GM18873 (cell line): ENCODE measurements at regions not wholly inside any gene's neighbourhood (a gene's known extent, or its start where the extent isn't known, plus 50 kb on each side); places are given as distances from the start of the nearest gene placed in this dataset.
"Not testable (repeated sequence)": the region's sequence is repeated elsewhere in the genome, so short reads cannot be mapped to it uniquely, and the experiment has no call there.

ENCODE experiments used
- ATAC-seq: cut with Tn5 transposase; IDR thresholded peaks from one replicate; pipeline ENCODE4 v1.9.1; 2021; ENCODE audit warnings: mild to moderate bottlenecking, moderate library complexity, moderate number of reproducible peaks; ENCODE audit not compliant: unreplicated experiment, low FRiP score

DNA sequence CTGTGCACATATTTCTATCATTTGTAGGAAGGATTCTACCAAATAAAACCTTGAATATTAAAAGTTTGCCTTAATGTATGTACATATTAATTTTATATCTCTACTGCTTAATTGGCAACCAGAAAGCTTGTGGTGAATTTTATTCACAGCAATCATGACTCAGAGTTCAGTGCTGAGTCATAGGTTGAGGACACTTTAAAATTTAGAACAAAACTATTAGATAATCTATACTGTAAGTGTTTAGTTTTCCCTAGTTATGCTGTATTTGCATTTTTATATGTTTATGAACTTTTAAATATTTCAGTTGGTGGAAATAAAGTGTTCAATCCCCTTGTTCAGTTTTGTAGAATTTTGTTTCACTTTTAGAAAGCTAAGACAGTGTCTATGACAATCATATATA lies 841.5 kb downstream of the KCNT2 start:
- no peak for ATAC-seq

GRCh38 chr1:195765099-195765498 lies 843.1 kb downstream of the KCNT2 start:
- ATAC-seq = no peak

DNA sequence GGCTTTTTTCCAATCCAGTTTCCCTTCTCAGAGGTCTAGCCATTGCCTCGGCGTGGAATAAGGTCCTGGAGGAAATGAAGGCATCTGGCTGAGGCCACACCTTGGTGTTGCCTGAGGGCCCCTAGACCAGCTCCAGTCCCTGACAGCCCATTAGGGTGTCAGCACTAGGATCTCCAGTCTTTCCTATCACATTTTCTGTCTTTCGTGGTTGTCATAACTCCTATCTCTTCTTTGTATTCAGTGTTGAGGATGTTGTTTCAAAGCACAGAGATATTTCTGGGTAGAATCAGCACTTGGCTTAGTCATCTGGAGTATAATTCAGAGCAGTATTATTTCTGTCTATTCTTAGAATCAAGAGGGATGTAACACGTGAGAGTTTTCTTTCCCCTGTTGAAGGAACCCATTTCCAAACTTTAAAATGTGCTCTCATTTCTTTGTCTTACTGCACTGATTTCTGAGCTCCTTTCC lies 844.3 kb downstream of the KCNT2 start:
- ATAC-seq = no peak

GRCh38 chr1:195763146-195763906 lies 844.9 kb downstream of the KCNT2 start:
- no peak for ATAC-seq

GRCh38 chr1:195761104-195761503 lies 847.1 kb downstream of the KCNT2 start:
- ATAC-seq = no peak

DNA sequence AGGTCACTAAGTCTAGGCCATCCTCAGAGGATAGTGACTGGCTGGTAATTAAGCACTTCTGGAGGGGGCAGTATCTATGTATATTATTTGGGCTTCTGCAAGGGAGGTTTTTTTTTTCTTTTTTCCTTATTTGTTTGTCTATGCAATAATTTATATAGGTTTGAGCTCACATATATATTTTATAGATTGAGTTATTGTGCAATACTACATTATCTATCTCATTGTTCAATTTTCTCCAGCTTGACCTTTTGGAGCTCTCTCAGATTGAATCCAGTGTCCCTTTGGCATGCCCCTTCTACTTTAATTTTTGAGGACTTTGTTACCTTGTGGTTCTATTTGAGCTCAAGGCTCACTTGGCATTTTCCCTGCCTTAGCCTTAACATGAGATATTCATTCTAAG lies 852.1 kb downstream of the KCNT2 start:
- no peak for ATAC-seq

DNA sequence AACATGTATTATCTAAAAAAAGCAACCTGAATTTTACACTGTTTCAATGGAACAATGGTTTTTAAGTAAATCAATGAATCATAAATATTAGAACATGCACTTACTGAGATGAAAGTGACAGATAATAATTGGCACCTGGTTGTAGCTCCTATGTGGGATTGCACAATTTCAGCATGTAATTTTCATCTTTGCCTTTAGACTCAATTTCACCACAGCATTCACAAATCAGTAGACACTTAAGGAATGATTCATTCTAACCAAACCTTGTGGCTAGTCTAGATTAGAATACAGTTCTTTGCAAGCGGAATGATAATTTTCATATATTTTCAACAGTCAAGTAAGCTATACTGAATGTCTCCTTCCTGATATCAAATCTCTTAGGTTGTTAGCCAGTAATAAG lies 853.4 kb downstream of the KCNT2 start:
- no peak for ATAC-seq

DNA sequence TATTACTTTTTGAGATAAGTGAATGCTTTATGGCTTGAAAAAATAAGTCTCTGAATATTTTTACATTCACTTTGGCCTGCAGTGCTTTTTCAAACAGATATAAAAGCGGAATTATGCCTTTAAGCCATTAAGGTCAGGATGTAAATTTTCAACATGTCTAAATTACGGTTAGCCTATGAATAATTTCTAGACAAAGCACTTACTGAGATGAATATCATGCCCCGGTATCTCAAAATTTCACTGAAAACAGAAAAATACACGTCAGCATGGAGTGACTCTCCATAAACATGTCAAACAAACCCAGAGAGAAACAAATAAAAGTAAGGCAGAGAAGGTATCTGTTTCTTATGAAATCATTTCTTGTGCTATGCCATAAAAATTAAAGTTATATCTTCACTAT lies 853.9 kb downstream of the KCNT2 start:
- ATAC-seq = no peak

DNA sequence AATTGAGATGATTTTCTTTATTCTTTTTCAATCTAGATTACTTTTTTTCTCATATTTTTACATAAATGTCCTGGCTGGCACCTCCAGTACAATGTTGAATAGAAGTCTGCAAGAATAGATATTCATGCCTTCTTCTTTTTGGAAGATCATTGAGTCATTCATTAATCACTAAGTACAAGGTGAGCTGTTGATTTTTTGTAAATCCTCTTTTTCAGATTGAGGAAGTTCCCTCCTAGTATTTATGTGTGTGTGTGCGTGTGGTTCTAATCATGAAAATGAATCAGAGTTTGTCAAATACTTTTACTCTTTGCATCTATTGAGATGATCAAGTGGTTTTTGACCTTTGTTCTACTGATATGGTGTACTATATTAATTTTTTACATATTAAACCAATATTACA lies 859.3 kb downstream of the KCNT2 start:
- no peak for ATAC-seq

DNA sequence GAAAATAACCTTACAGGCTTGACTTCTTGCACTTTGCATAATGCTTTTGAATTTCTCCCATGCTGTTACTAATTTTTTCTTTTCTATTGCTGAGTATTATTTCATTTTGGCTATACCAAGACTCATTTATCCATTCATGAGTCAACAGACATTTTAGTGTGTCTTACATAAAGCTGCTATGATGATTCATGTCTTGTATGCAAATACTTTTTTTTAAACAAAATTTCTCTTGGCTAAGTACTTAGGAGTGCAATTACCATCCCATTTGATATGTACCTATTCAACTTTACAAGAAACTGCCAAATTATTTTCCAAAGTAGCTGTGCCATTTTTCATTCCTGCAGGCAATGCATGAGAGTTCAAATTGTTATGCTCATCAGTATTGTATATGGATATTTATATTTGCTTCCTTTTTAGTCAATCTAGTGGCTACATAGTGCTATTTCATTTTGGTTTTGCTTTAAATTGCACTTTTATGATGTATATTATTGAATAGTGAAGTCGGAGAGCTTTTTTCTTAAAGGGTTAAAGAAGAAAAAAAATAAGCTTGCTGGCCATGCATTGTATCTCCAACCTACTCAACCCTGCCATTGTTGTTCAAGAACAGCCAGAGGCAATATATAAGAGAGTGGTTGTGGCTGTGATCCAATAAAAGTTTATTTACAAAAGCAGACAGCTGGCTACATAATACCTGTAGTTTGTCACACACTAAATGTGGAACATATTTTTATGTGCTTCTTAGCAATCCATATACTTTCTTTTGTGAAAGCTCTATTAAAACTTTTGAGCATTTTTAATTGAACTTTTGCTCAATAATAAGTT lies 862.8 kb downstream of the KCNT2 start:
- no peak for ATAC-seq

DNA sequence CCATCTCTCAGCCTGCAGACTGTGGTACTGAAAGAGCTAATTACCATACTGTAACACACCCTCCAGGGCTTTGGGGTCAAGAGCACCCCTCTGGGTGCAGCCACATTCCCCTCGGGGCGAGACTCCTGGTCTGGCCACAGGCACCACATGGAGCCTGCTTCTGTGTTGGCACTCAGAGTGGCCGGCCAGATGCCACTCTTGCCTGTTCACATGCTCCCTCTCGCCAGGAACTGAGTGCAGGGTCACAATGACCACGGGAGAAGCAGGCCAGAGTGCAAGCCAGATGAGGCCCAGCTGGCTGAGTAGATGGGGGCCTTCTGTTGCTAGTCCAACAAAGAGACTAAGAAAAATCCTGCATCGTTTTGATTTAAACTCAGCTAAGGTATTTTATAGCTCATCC lies 864.0 kb downstream of the KCNT2 start:
- no peak for ATAC-seq

- ATAC-seq = no peak
These were observed 867.4 kb downstream of the KCNT2 start for GRCh38 chr1:195740862-195741261.

GRCh38 chr1:195738966-195739650 lies 869.1 kb downstream of the KCNT2 start:
- no peak for ATAC-seq

DNA sequence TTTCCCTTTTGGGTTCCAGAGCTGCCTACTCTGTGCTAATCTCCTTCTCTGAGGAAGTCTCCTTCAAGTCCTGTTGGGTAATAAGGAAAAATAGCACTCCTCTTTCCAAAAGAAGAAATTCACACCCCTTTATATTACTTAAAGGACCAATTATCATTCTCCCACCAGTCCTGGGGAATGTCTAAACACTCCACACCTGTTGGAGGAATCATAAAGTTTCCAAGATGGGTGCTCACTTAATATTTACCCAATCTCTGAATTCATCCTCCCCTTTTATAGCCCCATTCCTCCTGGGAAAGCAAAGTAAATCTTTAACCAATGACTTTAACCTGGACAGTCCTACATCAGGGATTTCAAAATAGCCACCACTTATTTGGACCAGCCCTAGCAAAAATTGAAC lies 873.1 kb downstream of the KCNT2 start:
- ATAC-seq = no peak

DNA sequence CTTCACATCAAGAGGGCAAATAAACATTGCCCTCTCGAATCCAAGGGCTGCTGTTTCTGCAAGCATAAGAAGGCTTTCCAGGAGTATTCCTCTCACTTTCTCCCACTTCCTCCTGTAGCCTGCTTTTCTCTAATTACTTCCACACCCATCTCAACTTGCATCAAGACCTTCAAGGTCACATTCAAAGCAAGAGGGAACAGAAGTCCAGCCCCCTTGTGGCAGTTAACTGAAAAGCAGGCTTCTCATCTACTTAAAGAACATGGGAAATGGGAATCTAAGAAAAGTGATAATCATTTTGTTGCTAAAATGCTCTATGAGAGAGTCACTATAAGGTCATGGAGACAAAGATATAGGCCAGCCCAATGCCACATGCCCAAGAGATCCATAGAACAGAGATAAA lies 874.4 kb downstream of the KCNT2 start:
- no peak for ATAC-seq

DNA sequence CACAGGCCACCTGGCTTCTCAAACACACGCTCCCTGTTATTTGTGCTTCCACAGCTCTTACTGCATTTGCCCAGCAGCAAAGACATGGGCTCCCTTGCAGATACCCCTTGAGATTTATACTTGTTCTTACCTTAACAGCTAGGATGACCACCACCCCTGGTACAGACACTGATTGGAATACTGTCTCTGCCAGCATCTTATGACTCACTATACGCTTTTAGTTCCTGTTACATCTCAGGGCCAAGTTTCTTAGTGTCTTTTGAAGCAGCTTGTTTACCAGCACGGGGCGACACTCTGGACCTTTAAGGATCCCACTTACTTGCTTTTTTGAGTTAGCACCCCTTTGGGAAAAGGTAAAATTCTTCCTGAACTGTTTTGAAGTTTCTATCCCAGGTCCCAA lies 874.8 kb downstream of the KCNT2 start:
- ATAC-seq = no peak

DNA sequence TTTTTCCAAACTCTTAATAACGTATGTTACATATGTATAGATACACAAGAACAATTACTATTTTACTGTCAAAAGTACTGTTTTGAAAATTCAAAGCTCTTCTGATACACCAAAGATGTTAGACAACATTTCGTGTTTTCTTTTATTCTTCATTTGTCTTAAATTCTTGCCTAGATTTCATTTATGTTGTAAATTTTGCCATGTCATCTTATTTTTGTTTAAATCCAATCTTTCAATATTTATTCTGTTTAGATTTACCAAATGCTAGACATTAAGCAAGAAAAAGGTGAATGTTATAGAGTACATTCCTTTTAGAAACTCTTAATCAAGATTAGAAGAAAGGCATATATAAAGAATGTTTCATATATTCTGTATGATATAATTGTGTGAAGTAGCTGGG lies 876.9 kb downstream of the KCNT2 start:
- ATAC-seq = no peak

DNA sequence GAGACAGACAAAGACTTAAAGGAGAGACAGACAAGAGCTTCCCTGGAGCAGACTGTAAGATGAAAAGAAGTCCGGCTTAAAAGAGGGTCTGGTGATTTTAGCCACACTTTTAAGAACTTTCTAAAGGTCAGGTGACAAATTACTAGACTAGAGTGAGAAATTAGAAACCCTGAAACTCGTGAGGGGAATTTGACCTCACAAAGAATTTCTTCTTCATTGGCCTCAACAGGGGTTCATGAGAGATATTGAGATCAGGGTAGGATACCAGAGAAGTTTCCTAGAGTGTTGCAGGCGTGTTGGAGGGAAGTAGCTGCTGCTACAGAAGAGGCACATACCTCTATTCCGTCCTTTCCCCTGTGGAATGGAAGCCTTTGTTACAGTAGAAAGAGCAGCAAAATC lies 884.4 kb downstream of the KCNT2 start:
- no peak for ATAC-seq

DNA sequence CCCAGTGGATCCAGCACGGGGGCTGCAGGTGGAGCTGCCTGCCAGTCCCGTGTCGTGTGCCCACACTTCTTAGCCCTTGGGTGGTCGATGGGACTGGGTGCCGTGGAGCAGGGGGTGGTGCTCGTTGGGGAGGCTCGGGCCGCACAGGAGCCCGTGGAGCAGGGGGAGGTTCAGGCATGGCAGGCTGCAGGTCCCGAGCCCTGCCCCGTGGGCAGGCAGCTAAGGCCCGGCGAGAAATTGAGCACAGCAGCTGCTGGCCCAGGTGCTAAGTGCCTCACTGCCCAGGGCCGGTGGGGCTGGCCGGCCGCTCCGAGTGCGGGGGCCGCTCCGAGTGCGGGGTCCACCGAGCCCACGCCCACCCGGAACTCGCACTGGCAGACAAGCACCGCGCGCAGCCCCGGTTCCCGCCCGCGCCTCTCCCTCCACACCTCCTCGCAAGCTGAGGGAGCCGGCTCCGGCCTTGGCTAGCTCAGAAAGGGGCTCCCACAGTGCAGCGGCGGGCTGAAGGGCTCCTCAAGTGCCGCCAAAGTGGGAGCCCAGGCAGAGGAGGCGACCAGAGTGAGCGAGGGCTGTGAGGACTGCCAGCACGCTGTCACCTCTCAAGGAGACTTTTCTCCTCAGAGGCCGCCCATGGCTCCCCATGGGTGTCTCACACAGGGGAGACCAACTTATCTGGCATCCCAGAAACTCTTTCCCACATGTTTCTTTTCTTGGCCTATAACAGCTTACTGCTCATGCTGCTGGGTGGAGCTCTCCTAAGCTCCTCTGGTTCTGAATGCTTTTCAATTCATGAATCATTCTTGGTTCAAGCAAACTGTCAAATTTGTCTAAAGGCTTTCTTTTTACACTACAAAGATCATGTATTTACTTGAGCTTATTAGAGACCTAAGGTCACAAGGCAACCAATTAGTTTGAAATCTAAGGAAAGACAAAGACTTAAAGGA lies 885.1 kb downstream of the KCNT2 start:
- ATAC-seq = not testable (repeated sequence)

- not testable (repeated sequence) for ATAC-seq
These were observed 886.1 kb downstream of the KCNT2 start for GRCh38 chr1:195722146-195722545.
